BE2C (cell line): ENCODE measurements at regions not wholly inside any gene's neighbourhood (a gene's known extent, or its start where the extent isn't known, plus 50 kb on each side); places are given as distances from the start of the nearest gene placed in this dataset.

Experiments used
- DNase-seq: peaks from one replicate; pipeline ENCODE4 v3.0.0-alpha.2; 2020
- H3K27me3 ChIP-seq: fragments of 250-450 bp; sonication (Bioruptor Pico); 2 replicates; pipeline ENCODE4 v1.5.1; 2020; ENCODE audit warnings: mild to moderate bottlenecking
- H3K36me3 ChIP-seq: fragments of 250-450 bp; sonication (Bioruptor Pico); 2 replicates; pipeline ENCODE4 v1.5.1; 2020; ENCODE audit warnings: mild to moderate bottlenecking
- H3K4me1 ChIP-seq: fragments of 250-450 bp; sonication (Bioruptor Pico); 2 replicates; pipeline ENCODE4 v1.5.1; 2020
- H3K4me3 ChIP-seq: 2 replicates; pipeline ENCODE4 v1.5.1; 2011; ENCODE audit warnings: low read depth, low read length
- H3K9me3 ChIP-seq: fragments of 250-450 bp; sonication (Bioruptor Pico); 2 replicates; pipeline ENCODE4 v1.5.1; 2020
- TF ChIP-seq, protein P1 (sequence below): IDR thresholded peaks from 2 replicates; pipeline ENCODE4 v1.5.1; 2012; ENCODE audit warnings: mild to moderate bottlenecking, low read depth, low read length

DNA sequence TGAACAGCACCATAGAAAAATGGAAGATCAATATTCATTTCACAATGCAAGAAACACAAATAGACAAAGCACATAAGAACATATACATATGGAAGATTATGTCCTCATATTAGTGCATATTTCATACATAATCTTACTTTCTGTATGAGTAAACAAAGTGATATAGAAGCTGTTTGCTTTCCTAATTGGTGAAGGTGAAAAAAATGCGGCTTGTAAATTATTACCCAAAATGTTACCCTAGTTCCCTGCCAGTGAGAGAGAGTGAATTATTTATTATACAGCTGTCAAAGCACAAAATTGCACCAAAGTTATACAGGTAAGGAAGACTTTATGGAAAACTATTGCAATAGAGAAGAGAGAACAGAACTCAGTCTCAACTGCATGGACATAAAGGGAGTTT lies 1485.0 kb upstream of the CDH9 start:
- no peaks in the 10 kb centered on the region for H3K36me3 ChIP-seq
- H3K4me3 ChIP-seq = no peak overlapping the region

DNA sequence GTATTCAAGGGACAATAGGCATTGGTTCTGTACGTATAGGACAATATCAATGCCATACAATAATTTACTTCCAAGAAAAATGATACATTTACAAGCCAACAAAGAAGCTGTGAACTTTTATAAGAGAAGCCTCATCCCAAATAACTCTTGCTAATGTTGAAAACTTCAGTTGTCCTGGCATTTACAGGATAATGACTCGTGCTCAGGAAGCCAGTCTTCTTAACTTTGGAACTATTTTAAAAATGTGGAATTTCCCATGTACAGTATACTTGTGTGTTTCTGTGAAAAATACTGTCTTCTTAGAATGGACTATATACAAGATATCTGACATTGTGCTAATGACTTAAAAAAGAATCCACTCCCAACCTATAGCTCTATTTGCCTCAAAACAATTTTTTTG lies 1479.3 kb upstream of the CDH9 start:
- no peak overlapping the region for H3K4me3 ChIP-seq
- no peaks in the 10 kb centered on the region for H3K9me3 ChIP-seq
- no peaks in the 10 kb centered on the region for H3K36me3 ChIP-seq
- no peaks in the 10 kb centered on the region for H3K4me1 ChIP-seq
- H3K27me3 ChIP-seq = no peaks in the 10 kb centered on the region
- no peak for DNase-seq
- TF ChIP-seq, protein P1, sequence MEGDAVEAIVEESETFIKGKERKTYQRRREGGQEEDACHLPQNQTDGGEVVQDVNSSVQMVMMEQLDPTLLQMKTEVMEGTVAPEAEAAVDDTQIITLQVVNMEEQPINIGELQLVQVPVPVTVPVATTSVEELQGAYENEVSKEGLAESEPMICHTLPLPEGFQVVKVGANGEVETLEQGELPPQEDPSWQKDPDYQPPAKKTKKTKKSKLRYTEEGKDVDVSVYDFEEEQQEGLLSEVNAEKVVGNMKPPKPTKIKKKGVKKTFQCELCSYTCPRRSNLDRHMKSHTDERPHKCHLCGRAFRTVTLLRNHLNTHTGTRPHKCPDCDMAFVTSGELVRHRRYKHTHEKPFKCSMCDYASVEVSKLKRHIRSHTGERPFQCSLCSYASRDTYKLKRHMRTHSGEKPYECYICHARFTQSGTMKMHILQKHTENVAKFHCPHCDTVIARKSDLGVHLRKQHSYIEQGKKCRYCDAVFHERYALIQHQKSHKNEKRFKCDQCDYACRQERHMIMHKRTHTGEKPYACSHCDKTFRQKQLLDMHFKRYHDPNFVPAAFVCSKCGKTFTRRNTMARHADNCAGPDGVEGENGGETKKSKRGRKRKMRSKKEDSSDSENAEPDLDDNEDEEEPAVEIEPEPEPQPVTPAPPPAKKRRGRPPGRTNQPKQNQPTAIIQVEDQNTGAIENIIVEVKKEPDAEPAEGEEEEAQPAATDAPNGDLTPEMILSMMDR = no peak

More for the DNA sequence above, 1485.0 kb upstream of the CDH9 start:
- TF ChIP-seq, protein P1 = no peak
- Histone ChIP-seq H3K4me1 (no peaks in the 10 kb centered on the region), H3K27me3 (no peaks in the 10 kb centered on the region), H3K9me3 (no peaks in the 10 kb centered on the region)
- no peak for DNase-seq

DNA sequence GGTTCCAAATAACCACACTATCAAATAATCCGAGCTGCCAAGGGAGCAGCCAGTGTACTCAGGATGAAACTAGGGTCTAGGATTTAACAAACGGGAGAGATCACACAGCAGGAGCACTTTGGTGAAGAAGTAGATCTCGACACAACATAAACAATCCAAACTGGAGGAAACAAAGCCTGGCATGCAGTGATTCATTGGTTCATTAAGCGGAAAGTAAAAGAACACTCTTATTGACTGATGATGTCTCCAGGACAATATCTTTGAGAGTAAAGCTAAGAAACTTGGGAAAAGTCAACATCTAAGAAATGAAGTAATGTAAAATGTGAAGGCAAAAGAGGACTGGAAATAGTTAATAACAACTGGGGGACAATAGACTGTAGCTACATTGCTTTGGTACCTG lies 1478.3 kb upstream of the CDH9 start:
- no peak overlapping the region for H3K4me3 ChIP-seq
- H3K9me3 ChIP-seq = no peaks in the 10 kb centered on the region
- H3K36me3 ChIP-seq = no peaks in the 10 kb centered on the region
- TF ChIP-seq, protein P1 = no peak
- H3K27me3 ChIP-seq = no peaks in the 10 kb centered on the region
- no peaks in the 10 kb centered on the region for H3K4me1 ChIP-seq
- no peak for DNase-seq

DNA sequence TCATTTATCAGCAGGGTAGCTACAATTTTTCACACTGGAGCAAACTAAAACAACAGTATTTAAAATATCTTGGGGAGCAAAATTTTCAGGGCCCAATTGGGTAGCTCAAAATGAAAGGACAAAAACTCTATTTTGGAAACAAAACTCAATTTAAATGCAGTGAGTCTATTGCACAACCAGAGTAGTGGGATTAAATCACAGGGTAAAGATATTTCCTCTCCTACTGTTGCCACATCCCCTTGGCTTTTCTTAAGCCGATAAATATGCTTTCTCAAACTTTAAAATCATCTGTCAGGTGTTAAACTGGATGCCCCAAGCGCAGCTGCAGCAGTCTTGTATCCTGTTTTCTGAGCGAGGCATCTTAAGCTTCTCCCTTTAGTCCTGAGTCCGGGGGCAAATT lies 1474.3 kb upstream of the CDH9 start:
- Histone ChIP-seq H3K36me3 (no peaks in the 10 kb centered on the region), H3K4me3 (no peak overlapping the region), H3K4me1 (no peaks in the 10 kb centered on the region), H3K9me3 (no peaks in the 10 kb centered on the region), H3K27me3 (no peaks in the 10 kb centered on the region)
- TF ChIP-seq, protein P1 = no peak
- DNase-seq = no peak

DNA sequence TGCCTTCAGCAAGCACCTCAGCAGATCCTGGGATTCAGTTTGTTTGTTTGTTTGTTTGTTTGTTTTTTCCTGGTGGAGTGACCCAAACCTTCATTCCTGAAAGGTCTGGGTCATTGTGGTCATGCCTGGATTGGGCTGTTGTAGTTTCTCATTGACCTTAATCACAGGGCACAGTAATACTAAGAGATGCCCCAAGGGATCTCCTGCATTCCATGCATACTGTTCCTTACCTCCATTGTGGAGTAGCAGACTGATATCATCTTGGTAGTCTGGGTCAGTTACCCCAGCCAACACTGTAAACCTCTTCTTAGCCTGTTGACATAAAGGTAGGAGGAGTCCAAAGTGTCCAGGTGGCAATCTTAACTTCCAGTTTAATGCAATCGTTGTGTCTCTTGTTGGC lies 1466.7 kb upstream of the CDH9 start:
- TF ChIP-seq, protein P1 = no peak
- DNase-seq = no peak
- no peaks in the 10 kb centered on the region for H3K36me3 ChIP-seq
- H3K4me1 ChIP-seq = no peaks in the 10 kb centered on the region
- H3K27me3 ChIP-seq = no peaks in the 10 kb centered on the region
- no peaks in the 10 kb centered on the region for H3K9me3 ChIP-seq
- H3K4me3 ChIP-seq = no peak overlapping the region

DNA sequence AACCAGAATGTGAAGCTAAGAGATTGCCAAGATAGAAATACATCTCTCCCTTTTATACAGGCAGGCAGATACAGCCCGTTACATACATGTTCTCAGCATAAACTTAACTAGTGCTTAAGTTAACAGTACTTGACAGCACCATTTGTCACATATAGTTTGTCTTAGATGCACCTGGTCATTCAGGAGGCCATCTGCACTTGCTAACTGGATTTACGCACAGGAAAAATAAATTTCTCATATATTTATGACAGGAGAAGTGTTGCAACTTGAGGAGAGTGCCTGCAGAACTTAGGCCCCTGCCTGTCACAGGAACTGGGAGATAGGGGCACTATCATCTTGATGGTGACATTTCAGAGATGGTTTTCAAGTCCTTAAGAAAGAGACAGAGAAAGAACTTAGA lies 1462.1 kb upstream of the CDH9 start:
- H3K4me1 ChIP-seq = no peaks in the 10 kb centered on the region
- TF ChIP-seq, protein P1 = no peak

More for the DNA sequence above, 1462.1 kb upstream of the CDH9 start:
- Histone ChIP-seq H3K4me3 (no peak overlapping the region), H3K27me3 (no peaks in the 10 kb centered on the region), H3K36me3 (no peaks in the 10 kb centered on the region), H3K9me3 (no peaks in the 10 kb centered on the region)
- DNase-seq = no peak
